ELR (cell line): ENCODE measurements at regions not wholly inside any gene's neighbourhood (a gene's known extent, or its start where the extent isn't known, plus 50 kb on each side); places are given as distances from the start of the nearest gene placed in this dataset.
"Not testable (repeated sequence)": the region's sequence is repeated elsewhere in the genome, so short reads cannot be mapped to it uniquely, and the experiment has no call there.

Experiments
- DNase-seq: peaks from one replicate; pipeline ENCODE4 v3.0.0-alpha.2; 2015; ENCODE audit warnings: low read depth

DNA sequence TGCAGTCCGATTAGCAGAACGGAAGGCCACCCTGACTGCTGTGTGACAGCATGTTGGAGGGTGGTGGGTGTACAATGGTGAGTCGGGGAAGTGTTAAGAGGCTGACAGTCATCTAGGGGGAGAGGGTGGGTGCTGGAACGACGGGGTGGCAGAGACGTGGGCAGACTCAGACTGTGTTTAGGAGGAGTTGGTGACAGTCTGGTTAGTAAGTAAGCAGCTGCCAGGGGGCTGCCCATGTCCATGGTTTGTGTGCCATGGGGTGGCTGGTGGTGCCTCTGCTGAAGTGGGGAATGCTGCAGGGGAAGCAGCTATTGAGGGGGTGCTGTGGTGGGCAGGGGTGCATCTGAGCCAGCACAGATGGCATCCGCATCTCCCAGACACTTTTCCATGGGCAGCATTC lies 51.3 kb upstream of the BOD1 start:
- DNase-seq = no peak

DNA sequence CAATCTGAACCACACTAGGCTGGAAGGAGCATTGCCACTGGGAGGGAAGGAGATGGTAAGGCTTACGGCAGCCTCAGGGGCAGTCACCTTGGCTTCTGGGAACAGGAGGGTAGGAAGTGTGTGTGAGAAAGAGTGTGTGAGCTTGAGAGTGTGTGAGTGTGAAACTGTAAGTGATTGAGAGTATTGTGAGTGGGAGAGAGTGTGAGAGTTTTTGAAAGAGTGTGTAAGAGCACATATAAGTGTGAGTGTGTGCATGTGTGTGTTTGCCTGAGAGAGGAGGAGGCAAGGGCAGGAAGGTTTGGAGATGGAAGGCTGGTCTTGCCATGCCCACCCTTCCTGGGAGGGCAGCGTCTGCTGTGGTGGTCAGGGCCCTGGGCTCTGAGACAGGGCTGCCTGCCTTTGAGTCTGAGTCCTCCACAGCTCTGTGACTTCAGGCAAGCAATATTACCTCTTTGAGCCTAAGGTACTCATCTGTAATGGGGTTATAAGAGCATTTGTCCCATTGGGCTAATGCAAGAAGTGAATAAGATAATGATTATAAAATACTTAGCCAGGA lies 51.9 kb upstream of the BOD1 start:
- DNase-seq = no peak

DNA sequence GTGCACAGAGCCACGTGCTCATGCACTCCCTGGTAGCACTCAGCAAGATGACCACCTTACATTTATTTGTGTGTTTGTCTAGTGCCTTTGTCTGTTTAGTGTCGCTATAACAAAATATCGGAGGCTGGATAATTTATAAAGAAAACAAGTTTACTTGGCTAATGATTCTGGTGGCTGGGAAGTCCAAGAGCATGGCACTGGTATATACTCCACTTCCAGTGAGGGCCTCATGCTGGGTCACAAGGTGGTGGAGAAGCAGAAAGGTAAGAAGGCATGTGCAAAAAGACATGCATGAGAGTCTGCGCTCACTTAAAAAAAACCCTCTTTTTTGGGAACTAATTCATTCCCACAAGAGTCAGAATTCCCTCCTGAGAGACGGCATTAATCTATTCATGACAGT lies 52.5 kb upstream of the BOD1 start:
- no peak for DNase-seq

DNA sequence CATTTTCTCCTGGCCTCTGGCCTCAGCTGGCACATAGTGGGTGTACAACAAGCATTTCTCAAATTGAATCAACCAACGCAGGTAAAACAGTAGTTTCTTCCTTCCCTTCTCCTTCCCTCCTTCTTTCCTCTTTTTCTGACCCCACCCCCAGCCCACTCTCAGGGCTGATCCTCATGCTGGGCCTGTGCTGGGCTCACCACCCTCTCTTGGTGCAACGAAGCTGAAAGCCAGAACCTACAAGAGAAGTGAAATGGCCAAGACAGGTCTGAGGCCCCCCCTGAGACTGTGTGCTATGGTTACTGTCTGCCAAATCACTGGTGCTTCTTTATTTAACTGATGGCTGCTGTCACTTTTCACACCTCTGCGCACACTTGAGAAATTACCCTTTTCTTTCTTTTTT lies 53.0 kb upstream of the BOD1 start:
- DNase-seq = no peak

DNA sequence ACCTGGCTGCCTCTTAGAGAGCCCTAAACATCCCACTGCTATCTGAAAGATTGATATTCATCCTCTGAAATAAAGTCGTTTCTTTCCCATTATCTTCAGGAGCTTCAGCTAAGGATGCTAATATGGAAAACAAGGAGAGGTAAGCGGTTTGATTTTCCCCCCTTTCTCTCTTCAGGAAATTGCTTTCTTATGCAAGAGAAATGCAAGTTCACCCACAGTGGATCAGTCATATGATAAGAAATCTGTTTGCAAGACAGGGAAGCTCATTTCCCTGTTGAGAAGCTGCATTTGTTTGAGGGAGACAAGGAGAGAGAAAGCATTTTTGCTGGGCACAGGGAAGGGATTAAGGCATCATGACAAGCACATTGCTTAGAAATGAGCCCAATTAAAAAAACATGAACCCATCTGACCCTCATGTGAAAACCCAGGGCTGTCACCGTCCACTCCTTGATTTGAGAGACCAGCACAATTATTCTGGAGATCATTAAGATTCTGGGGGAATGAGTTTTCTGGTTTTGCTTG lies 53.7 kb upstream of the BOD1 start:
- no peak for DNase-seq

DNA sequence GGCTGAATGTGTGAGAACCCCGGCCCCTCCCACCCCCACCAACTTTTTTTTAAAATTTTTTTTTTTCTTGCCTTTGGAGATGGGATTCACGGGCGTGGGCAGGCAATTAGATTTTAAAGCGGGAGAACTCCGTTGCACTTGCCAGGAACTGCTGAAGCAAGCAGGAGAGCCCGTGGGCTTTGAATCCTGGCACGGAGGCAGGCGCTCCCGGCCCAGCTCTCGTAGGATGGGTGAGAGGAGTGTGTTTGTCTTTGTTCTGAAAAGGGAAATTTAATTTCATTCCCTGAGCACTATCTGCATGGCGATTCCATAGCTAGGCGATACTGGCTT lies 54.3 kb upstream of the BOD1 start:
- DNase-seq = no peak

DNA sequence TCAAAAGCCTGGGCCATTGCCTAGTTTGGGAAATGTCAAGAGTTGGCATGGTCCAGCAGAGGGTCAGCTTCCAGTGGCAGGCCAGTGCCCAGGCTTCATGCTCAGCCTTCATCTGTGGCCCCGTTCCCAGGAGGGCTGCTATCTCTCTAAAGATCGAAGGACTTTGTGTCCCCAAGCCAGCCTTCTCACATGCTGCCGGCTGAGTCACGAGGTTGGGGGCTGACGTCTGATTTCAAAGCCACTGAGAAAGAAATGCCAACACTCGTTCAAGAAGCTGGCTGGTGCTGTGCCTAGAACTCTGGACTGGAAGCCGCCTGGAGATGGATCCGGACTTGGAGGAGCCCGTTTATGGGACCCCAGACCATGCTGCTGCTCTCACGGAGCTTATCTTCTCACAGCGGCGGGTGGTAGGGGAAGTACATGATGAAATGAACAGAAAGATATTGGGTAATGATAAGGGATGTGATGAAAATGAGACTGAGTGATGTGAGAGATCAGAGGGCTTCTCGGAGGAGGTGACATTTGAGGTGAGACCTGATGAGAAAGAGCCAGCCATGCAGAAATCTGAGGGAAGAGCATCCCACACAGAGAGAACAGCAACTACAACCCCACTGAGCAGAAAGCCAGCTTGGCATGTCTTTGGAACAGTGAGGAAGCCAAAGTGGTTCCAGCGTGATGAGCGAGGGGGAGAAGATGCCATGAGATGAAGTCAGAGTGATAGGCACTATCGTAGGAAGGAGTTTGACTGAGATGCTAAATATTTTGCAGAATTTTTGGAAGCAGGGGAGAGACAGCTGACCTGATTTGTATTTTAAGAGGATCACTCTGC lies 54.9 kb upstream of the BOD1 start:
- no peak for DNase-seq

DNA sequence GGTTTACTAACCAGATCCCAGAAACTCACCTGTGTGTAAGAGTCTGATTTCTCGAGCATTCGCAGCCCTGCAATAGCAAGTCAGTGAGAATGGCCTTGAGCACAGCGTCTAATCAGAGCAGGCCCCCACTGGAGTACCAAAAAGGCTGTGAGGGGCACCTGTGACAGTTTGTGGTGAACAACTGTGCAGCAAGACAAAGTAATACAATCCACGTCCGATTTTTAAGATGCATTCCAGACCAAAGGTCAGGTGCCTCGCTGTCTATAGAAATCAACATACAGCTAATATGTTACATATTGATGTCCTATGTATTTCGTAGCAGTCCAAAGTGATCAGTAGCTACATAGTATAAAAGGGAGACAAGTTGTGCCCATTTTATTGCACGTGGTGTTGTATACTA lies 55.7 kb upstream of the BOD1 start:
- no peak for DNase-seq

DNA sequence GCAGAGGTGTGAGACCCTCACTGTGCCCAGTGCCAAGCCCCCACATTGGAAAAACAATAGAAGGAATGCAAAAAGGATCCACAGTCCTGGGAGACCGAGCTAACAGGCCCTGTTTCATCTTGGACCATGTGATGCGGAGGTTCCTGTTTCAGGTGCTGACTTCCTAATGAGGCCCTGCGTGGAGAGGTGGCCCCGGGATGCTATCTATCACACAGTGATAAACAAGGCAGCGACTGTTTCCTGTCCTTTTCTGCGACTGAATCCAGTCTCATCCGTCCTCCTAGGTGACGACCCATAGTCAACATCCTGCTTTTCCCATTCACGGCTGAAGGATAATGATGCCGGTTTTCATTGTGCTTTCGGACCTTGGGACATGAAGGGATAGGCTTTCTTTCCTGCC lies 56.4 kb upstream of the BOD1 start:
- DNase-seq = no peak

DNA sequence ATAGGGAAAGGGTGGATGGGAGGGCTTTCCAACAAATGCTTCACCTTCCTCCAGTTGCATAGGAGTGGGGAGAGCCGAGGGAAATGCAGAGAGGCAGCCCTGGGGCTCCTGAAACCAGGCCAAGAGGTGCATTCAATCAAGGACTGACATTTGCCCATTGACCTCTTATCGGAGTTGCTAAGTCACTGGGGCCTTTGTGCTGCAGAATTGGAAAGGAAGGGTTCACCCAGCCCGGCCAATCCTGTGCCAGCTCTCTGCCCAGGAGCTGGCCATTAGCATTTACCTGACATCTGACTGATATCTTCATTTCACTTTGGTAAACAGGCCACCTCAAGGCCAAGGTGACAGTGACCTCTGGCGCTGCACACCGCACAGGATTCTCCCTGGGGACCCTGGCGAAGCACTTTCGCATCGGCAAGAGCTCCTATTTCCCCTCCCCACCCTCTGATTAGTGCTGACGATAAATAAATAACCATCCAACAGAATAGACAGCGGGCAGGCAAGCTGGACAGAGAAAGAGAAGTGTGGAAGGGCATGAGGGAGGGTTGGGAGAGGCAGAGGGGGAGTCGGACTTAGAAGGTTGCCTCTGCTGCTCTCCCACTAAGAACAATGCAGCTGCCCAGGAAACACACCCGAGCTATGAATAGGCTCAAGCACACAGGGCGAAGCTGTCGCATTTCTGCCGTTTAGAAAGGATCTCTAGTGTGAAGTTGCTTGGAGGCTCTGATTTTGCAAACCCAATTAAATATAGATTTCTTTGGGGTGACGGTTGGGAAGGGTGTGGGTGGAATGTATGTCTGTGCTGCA lies 57.0 kb upstream of the BOD1 start:
- no peak for DNase-seq

DNA sequence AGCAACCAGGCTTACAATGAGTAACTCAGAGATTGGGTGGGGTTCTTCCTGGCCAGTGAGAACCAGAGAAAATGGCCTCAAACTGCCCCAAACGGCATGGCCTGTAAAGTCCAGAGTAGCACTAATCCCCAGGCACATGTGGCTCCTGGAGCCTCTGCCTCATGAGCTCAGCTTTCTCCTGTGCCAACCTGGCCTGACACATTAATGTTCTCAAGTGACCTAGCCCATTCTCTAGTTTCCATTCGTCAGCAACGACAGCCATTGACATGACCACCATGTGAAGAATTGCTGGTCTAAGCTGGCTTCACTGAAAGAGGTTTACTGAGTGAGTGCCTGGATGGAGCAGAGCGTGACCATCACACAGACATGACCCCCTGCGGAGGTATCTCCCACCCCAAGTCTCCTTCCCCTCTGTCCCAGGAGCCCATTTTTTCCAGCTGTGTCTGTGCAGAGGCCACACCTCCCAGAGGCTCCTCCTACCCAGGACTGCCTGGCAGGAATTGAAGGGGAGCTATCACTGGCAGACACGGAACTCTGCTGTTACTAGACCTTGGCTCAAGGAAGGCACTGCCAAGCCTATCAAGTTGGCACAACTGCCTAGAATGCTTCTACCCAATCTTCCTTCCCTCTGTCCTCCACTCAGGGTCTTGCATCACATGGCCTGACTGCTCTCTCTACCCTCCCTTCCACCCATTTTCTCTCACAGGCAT lies 59.0 kb upstream of the BOD1 start:
- no peak for DNase-seq

DNA sequence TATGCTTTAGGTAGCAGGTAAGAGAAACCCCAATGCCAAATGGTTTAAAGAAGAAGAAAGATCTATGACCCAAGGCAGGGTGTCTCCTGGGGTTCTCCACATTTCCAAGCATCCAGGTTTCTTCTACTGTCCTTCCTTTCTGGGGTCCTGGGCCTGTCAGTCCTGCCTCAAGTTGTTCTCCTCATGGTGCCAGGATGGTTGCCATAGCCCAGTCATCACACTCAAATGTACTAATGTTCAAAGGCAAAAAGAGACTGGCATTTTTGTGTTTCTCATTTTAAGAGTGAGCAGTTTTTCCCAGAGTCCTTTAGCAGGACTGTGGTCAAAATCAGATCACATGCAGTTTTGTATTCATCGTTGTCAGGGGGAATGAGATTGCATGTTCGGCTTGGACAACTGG lies 59.9 kb upstream of the BOD1 start:
- no peak for DNase-seq

DNA sequence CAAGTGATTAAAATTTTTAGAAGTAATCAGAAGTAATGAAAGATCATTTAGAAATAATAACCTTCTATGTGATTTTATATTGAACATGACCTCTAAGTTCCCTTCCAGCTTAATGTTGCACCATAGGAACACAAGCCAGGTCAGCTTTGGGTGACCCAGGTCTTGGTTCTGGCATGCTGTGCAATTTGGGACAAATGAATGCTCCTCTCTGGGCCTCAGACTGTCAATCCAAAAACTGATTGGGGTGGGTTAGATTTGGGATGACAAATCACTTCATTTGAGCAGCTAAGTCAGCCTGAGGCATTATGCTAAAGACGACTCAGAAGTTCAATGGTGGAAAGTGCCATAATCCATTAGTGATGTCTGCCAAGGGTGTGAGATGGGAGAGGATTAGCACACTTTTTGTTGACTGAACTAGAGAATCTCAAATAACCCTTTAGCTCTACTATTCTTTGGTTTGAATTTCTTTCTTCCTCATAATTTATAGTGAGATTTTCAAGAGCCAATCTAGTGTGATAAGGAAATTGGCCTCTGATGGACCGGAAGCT lies 60.7 kb upstream of the BOD1 start:
- DNase-seq = no peak

DNA sequence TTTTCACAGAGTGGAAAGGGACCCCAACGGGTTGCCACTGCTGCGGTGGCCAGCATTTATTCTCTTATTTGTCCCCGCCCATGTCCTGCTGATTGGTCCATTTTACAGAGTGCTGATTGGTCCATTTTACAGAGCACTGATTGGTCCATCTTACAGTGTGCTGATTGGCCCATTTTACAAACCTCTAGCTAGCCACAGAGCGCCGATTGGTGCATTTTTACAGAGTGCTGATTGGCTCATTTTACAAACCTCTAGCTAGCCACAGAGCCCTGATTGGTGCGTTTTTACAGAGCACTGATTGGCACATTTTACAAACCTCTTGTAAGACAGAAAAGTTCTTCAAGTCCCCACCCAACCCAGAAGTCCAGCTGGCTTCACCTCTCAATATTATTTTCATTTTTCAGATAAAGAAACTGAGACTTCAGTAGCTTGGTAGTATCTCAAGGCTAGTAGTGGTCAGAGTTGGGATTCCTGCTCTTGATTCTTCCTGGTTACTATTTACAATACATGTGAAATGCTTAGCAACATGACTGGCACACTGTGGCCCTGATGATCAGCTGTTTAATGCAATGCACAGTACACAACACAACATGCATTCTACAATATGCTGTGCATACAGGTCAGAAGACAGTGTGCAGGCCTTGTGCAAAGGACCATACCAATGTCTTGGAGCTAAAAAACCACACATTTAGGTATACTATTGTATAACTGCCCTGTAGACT lies 63.6 kb upstream of the BOD1 start:
- no peak for DNase-seq

DNA sequence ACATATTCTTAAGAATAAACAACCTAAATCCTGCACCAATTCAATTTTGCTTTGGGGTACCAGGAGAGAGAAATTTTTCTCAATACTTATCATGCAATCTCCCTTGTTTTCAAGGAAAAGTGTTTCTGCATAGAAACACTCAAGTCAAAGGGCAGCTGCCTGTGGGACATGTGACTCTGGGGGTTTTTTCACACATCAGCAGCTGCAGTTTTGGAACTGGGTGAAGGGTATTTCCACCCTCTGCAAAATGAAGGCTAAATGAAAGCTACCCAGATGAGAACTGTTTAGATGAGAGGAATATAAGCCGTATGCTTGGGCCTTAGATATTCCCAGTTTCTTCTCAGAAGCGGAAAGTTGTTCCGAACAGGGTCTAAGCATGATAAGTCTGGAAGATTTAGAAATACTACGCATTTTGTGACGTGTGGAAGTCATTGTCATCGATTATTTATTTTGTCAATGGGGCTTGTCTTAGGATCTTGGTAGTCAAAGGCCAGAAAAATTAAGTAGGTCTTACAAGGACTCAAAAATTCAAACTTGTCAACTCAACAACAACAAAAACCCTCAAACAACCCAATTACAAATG lies 64.3 kb upstream of the BOD1 start:
- DNase-seq = no peak

DNA sequence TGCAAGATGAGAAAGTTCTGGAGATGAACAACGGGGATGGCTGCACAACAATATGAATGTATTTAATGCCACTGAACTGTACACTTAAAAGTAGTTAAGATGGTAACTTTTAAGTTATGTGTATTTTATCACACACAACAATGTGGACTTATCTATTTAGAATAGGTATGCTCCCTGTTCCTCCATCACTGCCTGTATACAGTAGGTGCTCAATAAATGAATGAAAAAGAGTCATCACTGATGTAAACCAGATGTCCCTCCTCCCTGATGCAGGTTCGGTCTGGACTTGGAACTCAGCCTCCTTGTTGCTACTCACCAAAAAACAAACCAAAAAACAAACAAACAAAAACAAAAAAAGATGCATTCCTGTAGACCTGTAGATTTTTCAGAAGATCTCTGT lies 65.9 kb upstream of the BOD1 start:
- no peak for DNase-seq

DNA sequence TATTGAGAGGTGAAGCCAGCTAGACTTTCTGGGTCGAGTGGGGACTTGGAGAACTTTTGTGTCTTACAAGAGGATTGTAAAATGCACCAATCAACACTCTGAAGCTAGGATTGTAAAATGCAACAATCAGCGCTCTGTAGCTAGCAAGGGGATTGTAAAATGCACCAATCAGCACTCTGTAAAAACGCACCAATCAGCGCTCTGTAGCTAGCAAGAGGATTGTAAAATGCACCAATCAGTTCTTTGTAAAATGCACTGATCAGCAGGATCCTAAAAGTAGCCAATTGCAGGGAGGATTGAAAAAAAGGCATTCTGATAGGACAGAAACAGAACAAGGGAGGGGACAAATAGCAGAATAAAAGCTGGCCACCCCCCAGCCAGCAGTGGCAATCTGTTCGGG lies 68.1 kb upstream of the BOD1 start:
- not testable (repeated sequence) for DNase-seq

DNA sequence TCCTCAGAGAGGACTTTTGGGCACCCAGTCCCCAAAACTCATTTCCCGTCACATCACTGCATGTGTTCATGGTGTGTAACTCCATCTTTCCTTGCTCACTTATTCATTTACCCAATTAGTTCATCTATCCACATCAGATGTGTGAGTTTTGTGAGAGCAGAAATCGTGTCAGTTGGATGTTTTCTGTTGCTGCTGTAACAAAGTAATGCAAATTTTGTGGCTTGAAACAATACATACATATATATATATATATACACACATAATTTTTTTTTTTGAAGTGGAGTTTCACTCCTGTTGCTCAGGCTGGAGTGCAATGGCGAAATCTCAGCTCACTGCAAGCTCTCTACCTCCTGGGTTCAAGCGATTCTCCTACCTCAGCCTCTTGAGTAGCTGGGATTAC lies 70.5 kb upstream of the BOD1 start:
- no peak for DNase-seq

DNA sequence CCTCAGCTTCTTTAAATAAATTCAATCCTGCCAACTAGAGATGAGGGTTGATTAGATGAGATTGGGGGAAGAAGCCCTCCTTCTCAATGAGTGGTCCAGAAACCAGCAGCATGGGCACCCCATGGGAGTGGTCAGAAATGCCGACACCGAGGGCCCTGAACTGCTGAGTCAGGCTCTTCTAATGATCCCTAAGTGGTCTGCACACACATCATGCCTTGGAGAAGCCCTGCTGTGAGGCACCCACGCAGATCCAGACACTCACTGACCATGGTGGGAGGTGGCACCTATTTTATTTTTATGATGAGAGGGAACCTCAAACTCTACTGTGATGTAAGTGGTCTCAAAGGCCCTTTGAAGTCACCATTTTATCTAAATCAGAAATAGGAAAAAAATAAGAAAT lies 72.3 kb upstream of the BOD1 start:
- DNase-seq = no peak

DNA sequence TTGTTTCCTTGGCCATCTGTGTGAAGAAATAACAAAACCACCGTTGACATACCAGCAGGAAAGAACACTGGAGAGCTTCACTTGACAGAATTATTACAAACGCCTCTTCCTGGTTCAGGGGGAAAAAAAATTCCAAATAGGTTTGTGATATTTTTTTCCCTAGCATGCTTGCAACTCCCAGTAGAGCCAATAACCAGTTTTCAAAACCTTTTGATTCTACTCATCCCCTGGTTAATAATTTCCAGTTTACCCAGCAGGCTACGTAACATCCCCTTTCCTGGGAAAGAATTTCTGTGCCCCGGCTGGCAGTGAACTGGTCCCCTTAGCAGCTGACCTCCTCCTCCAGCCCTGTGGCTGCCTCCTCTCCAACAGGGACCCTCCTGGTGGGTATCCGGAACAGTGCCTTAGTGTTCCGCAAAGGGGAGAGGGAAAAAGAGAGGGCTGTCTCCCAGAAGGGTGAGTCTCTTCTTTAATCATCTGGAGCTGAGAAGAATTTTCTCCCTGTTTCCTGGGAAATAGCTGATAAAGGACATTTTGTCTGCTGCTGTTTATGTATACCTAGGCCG lies 72.8 kb upstream of the BOD1 start:
- no peak for DNase-seq
